ENCODE measurements at regions not wholly inside any gene's neighbourhood (a gene's known extent, or its start where the extent isn't known, plus 50 kb on each side); places are given as distances from the start of the nearest gene placed in this dataset.

DNA sequence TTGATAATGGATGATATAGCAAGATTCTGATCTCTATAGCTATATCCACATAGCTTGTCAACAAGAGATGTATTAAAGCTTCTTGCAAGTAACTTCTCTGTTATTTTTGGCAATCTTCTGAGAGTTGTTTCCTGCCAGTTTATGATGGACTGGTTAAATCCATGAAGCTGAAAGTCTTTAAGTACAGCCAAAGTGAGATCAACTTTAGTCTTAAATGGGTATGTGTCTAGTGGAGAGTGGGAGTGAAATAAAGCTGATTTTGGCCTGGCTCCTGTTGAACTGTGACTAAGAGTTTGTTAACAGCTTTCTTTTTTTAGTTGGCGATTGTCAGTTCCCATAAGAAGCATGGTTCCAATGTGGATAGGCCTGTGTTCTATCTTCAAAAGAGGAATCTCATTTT lies 350.9 kb upstream of the PCSK5 start:
- Histone ChIP-seq H3K23me2 (ENCODE audit: insufficient read length, low read depth, low read length, poor library complexity, severe bottlenecking) (no peaks in the 10 kb centered on the region), H4K5ac (ENCODE audit: insufficient read length, low read depth, low read length) (no peak overlapping the region), H3K9ac (ENCODE audit: extremely low read depth, insufficient read length, low read length) (no peak overlapping the region), H3K79me1 (ENCODE audit: insufficient read depth, low read depth, low read length, poor library complexity, severe bottlenecking) (no peaks in the 10 kb centered on the region), H2BK120ac (ENCODE audit: low read depth, low read length, poor library complexity, severe bottlenecking) (no peak overlapping the region), H3K23ac (ENCODE audit: insufficient read length, low read depth, low read length) (no peak overlapping the region), H2BK20ac (ENCODE audit: low read depth, low read length, poor library complexity, severe bottlenecking) (no peak overlapping the region), H3K14ac (ENCODE audit: insufficient read depth, low read length) (no peak overlapping the region), H2BK5ac (ENCODE audit: insufficient read length, low read length) (no peak overlapping the region), H2BK12ac (ENCODE audit: insufficient read length, low read depth, low read length) (no peak overlapping the region), H3K9me3 (ENCODE audit: control insufficient read depth, low read depth, low read length) (no peaks in the 10 kb centered on the region), H3T11ph (ENCODE audit: low read length) (no peak overlapping the region), H3K27me3 (ENCODE audit: insufficient read depth, low read length) (no peaks in the 10 kb centered on the region), H2AK5ac (ENCODE audit: insufficient read length, low read length) (no peak overlapping the region), H3K18ac (ENCODE audit: insufficient read length, low read depth, low read length) (no peak overlapping the region), H2BK15ac (ENCODE audit: low read depth, low read length) (no peak overlapping the region), H3K56ac (ENCODE audit: insufficient read length, low read depth, low read length) (no peak overlapping the region), H4K91ac (ENCODE audit: insufficient read length, low read depth, low read length) (no peak overlapping the region), H4K8ac (replicated peaks; ENCODE audit: insufficient read length, low read depth, low read length) (no peak overlapping the region), H3K4me2 (ENCODE audit: insufficient read depth, insufficient read length, low read length) (no peak overlapping the region), H3K4me1 (ENCODE audit: insufficient read depth, low read length) (no peaks in the 10 kb centered on the region), H4K20me1 (ENCODE audit: control insufficient read depth, insufficient read depth, insufficient read length) (no peaks in the 10 kb centered on the region), H3K4ac (ENCODE audit: low read depth, low read length) (no peak overlapping the region), H3K79me2 (ENCODE audit: insufficient read depth, low read length) (no peaks in the 10 kb centered on the region), H3K27ac (ENCODE audit: insufficient read length, low read depth, low read length) (no peak overlapping the region), H2AFZ (ENCODE audit: low read length) (no peak overlapping the region)
- no peak overlapping the region for H3K4me3 Mint-ChIP-seq
- H3K4me1 Mint-ChIP-seq, result no peaks in the 10 kb centered on the region
- DNase-seq, result no peak
- peaks cover 0 to 3% of the 10 kb centered on the region in 2 experiments; a peak in 2 of 5 replicates for H3K9me3 Mint-ChIP-seq
- no peaks in the 10 kb centered on the region for H3K27me3 Mint-ChIP-seq (ENCODE audit: low read depth)
- H3K27ac Mint-ChIP-seq, result no peak overlapping the region
- WGBS (ENCODE audit: extremely low coverage, insufficient read length, low lambda C conversion rate), result no CpG with 5 or more reads among the region's 1 CpG
- TF ChIP-seq, protein P1, sequence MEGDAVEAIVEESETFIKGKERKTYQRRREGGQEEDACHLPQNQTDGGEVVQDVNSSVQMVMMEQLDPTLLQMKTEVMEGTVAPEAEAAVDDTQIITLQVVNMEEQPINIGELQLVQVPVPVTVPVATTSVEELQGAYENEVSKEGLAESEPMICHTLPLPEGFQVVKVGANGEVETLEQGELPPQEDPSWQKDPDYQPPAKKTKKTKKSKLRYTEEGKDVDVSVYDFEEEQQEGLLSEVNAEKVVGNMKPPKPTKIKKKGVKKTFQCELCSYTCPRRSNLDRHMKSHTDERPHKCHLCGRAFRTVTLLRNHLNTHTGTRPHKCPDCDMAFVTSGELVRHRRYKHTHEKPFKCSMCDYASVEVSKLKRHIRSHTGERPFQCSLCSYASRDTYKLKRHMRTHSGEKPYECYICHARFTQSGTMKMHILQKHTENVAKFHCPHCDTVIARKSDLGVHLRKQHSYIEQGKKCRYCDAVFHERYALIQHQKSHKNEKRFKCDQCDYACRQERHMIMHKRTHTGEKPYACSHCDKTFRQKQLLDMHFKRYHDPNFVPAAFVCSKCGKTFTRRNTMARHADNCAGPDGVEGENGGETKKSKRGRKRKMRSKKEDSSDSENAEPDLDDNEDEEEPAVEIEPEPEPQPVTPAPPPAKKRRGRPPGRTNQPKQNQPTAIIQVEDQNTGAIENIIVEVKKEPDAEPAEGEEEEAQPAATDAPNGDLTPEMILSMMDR (conservative IDR thresholded peaks at IDR 0.05), result no peak
- H3K36me3 Mint-ChIP-seq (ENCODE audit: insufficient read depth in 1 of 3, low read depth in 3 of 3), result peaks cover 0 to 2% (median 0%) of the 10 kb centered on the region in 3 experiments; a peak in 3 of 7 replicates

Measured in H9 (cell line).